ENCODE measurements at regions not wholly inside any gene's neighbourhood (a gene's known extent, or its start where the extent isn't known, plus 50 kb on each side); places are given as distances from the start of the nearest gene placed in this dataset.
A peak's percentile ranks its signal among the peaks of the same experiment; 100 is the strongest.

DNA sequence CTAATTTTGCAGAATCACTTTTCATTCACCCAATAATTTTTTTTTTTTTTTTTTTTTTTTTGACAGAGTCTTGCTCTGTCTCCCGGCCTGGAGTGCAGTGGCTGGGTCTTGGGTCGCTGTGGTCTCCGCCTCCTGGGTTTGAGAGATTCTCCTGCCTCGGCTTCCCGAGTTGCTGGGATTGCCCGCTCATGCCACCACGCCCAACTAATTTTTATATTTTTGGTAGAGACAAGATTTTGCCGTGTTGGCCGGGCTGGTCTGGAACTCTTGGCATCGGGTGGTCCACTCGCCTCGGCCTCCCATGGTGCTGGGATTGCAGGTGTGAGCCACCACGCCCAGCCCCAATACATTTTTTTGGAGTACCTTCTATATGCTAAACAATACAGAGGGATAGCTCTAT lies 1120.0 kb upstream of the ATXN8OS start:
- Mint-ChIP-seq H3K9me3 (peaks cover 9% of the 10 kb centered on the region), H3K36me3 (peaks cover 2% of the 10 kb centered on the region), H3K4me3 (no peak overlapping the region), H3K4me1 (no peaks in the 10 kb centered on the region), H3K27me3 (ENCODE audit: insufficient read depth, low read depth) (no peaks in the 10 kb centered on the region), H3K27ac (no peak overlapping the region)
- no peaks in the 10 kb centered on the region for H4K20me1 ChIP-seq (ENCODE audit: low read depth)
- no peaks in the 10 kb centered on the region for H3K27me3 ChIP-seq
- no peaks in the 10 kb centered on the region for H3K9me3 ChIP-seq (ENCODE audit: low read depth)
- TF ChIP-seq, protein P1, sequence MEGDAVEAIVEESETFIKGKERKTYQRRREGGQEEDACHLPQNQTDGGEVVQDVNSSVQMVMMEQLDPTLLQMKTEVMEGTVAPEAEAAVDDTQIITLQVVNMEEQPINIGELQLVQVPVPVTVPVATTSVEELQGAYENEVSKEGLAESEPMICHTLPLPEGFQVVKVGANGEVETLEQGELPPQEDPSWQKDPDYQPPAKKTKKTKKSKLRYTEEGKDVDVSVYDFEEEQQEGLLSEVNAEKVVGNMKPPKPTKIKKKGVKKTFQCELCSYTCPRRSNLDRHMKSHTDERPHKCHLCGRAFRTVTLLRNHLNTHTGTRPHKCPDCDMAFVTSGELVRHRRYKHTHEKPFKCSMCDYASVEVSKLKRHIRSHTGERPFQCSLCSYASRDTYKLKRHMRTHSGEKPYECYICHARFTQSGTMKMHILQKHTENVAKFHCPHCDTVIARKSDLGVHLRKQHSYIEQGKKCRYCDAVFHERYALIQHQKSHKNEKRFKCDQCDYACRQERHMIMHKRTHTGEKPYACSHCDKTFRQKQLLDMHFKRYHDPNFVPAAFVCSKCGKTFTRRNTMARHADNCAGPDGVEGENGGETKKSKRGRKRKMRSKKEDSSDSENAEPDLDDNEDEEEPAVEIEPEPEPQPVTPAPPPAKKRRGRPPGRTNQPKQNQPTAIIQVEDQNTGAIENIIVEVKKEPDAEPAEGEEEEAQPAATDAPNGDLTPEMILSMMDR (IDR thresholded peaks at IDR 0.05), result no peak
- H3F3A ChIP-seq (ENCODE audit: low read depth), result no peaks in the 10 kb centered on the region
- no peak overlapping the region for H2AFZ ChIP-seq (replicated peaks)
- no peak overlapping the region for H3K4me3 ChIP-seq
- no peak overlapping the region for H3K4me2 ChIP-seq
- H3K9ac ChIP-seq, result no peak overlapping the region
- H3K79me2 ChIP-seq (ENCODE audit: low read depth), result no peaks in the 10 kb centered on the region
- no peak for DNase-seq (ENCODE audit: low spot score)
- no peaks in the 10 kb centered on the region for H3K36me3 ChIP-seq
- no peak overlapping the region for H3K27ac ChIP-seq
- H3K4me1 ChIP-seq, result no peaks in the 10 kb centered on the region

DNA sequence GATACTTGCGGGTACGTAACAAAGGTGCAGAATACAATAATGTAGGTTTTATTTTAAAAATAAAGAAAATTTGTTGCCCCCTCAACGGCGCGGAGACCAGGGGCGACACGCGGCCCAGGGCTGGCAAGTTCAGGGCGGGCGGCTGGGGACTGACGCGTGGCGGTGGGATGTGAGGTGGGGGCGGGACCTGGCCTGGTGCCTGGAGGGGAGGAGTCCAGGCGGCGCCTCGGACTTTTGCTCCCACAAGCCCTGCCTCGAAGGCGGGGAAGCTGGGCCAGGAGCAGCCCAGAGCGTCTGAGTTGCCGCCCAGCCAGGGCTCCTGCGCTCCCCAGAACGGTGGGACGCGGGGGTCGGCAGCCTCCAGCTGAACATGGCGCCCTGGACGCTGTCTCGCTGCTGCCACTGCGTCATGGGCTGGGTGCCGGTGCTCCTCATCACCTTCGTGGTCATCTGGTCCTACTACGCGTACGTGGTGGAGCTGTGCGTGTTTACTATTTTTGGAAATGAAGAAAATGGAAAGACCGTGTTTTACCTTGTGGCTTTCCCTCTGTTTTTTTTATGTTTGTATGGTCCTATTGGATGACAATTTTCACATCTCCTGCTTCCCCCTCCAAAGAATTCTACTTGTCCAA lies 1122.8 kb upstream of the ATXN8OS start:
- no peak for DNase-seq (ENCODE audit: low spot score)
- H3K27ac ChIP-seq, result no peak overlapping the region
- no peaks in the 10 kb centered on the region for H3K27me3 ChIP-seq
- H3K4me3 ChIP-seq, result no peak overlapping the region
- Mint-ChIP-seq H3K36me3 (peaks cover 2% of the 10 kb centered on the region), H3K27ac (no peak overlapping the region), H3K9me3 (peaks cover 9% of the 10 kb centered on the region), H3K4me3 (no peak overlapping the region), H3K27me3 (ENCODE audit: insufficient read depth, low read depth) (no peaks in the 10 kb centered on the region), H3K4me1 (no peaks in the 10 kb centered on the region)
- H3K4me1 ChIP-seq, result no peaks in the 10 kb centered on the region
- TF ChIP-seq EZH2phosphoT487 (IDR thresholded peaks at IDR 0.05) (no peak), EZH2 (IDR thresholded peaks at IDR 0.05) (no peak)
- TF ChIP-seq, protein P1 (IDR thresholded peaks at IDR 0.05), result no peak
- H4K20me1 ChIP-seq (ENCODE audit: low read depth), result no peaks in the 10 kb centered on the region
- no peaks in the 10 kb centered on the region for H3K9me3 ChIP-seq (ENCODE audit: low read depth)
- H3K36me3 ChIP-seq, result no peaks in the 10 kb centered on the region
- H2AFZ ChIP-seq (replicated peaks), result no peak overlapping the region
- H3F3A ChIP-seq (ENCODE audit: low read depth), result no peaks in the 10 kb centered on the region
- no peak overlapping the region for H3K9ac ChIP-seq
- no peak overlapping the region for H3K4me2 ChIP-seq
- no peaks in the 10 kb centered on the region for H3K79me2 ChIP-seq (ENCODE audit: low read depth)

DNA sequence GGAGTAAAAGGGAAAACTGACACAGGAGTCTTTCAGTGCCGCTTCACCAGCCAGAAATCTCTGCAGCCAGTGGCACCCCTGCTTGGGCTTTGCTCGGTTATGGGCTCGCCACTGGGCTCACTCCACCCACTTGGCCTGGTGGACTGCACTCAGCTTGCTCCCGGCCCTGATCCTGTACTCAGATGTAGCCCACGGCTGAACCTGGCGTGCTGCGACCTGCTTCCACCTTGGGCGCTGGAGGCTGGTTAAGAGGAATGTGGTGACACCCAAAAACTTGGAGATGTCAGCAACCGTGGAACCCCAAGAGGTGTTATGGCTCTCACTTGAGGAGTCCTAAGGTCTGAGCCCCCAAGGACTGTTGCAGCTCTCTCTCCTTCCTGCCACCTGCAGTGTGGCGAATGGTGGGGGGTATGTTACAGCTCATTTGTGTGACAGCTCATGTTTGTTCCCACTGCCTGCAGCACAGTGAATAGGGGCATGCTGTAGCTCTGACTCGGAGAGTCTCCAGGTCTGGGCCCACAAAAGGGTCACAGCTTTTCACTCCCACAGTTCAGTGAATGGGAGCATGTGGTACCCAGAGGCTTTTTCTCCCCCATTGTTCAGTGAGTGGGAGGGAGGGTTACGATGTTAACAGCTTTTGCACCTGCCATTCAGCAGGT lies 1124.5 kb upstream of the ATXN8OS start:
- Histone ChIP-seq H3K9ac (no peak overlapping the region), H3K9me3 (ENCODE audit: low read depth) (no peaks in the 10 kb centered on the region), H3K27me3 (no peaks in the 10 kb centered on the region), H3K27ac (no peak overlapping the region), H3K4me2 (no peak overlapping the region), H3K36me3 (no peaks in the 10 kb centered on the region), H3F3A (ENCODE audit: low read depth) (no peaks in the 10 kb centered on the region), H3K79me2 (ENCODE audit: low read depth) (no peaks in the 10 kb centered on the region), H4K20me1 (ENCODE audit: low read depth) (no peaks in the 10 kb centered on the region), H2AFZ (replicated peaks) (peak overlapping the region; percentile 26), H3K4me3 (no peak overlapping the region), H3K4me1 (no peaks in the 10 kb centered on the region)
- Mint-ChIP-seq H3K27me3 (ENCODE audit: insufficient read depth, low read depth) (no peaks in the 10 kb centered on the region), H3K4me1 (no peaks in the 10 kb centered on the region), H3K4me3 (no peak overlapping the region), H3K9me3 (peaks cover 9% of the 10 kb centered on the region), H3K36me3 (peaks cover 2% of the 10 kb centered on the region), H3K27ac (no peak overlapping the region)
- TF ChIP-seq, protein P1 (IDR thresholded peaks at IDR 0.05), result no peak
- no peak for TF ChIP-seq EZH2 (IDR thresholded peaks at IDR 0.05)
- TF ChIP-seq EZH2phosphoT487 (IDR thresholded peaks at IDR 0.05), result no peak
- DNase-seq (ENCODE audit: low spot score), result no peak

All from neural progenitor cell (in vitro differentiated cells).